ENCODE measurements at regions not wholly inside any gene's neighbourhood (a gene's known extent, or its start where the extent isn't known, plus 50 kb on each side); places are given as distances from the start of the nearest gene placed in this dataset.

GRCh38 chr5:68627001-68627400, 411.4 kb downstream of the PIK3R1 start:
- no peak overlapping the region for H3K4me3 ChIP-seq
- no peaks in the 10 kb centered on the region; the same call in 1 of the 2 replicates for H3K4me1 ChIP-seq (ENCODE audit: insufficient read depth)
- no peaks in the 10 kb centered on the region for H3F3A ChIP-seq (replicated peaks; ENCODE audit: low read depth)
- Mint-ChIP-seq H3K36me3 (ENCODE audit: low read depth) (no peaks in the 10 kb centered on the region), H3K27ac (no peak overlapping the region), H3K27me3 (ENCODE audit: insufficient read depth, low read depth, poor library complexity) (peaks cover 3% of the 10 kb centered on the region), H3K4me1 (peaks cover 7% of the 10 kb centered on the region; the same call in 1 of the 3 replicates), H3K4me3 (no peak overlapping the region), H3K9me3 (no peaks in the 10 kb centered on the region; the same call in 2 of the 3 replicates)
- ATAC-seq (no peak), DNase-seq (ENCODE audit: low spot score) (no peak)
- no peaks in the 10 kb centered on the region for H3K27me3 ChIP-seq (ENCODE audit: insufficient read depth)
- H3K27ac ChIP-seq (ENCODE audit: low read depth), result no peak overlapping the region
- H3K79me2 ChIP-seq (replicated peaks; ENCODE audit: insufficient read depth), result no peaks in the 10 kb centered on the region
- no peaks in the 10 kb centered on the region for H3K9me2 ChIP-seq (ENCODE audit: insufficient read depth)
- H3K4me2 ChIP-seq, result no peak overlapping the region
- H4K20me1 ChIP-seq (replicated peaks; ENCODE audit: insufficient read depth), result no peaks in the 10 kb centered on the region
- no peak for TF ChIP-seq NANOG (IDR thresholded peaks at IDR 0.05; ENCODE audit: borderline replicate concordance)
- TF ChIP-seq JUNB (IDR thresholded peaks at IDR 0.05; ENCODE audit: unreplicated experiment), result no peak
- TF ChIP-seq EZH2phosphoT487 (IDR thresholded peaks at IDR 0.05; ENCODE audit: unreplicated experiment), result no peak
- TF ChIP-seq STAT1 (IDR thresholded peaks at IDR 0.05; ENCODE audit: unreplicated experiment), result no peak
- no peak for TF ChIP-seq CREB1 (CRISPR knock-in tag; IDR thresholded peaks at IDR 0.05; ENCODE audit: low read depth)
- no peak for TF ChIP-seq ZNF331 (CRISPR knock-in tag; IDR thresholded peaks at IDR 0.05; ENCODE audit: low read depth)
- no peak for TF ChIP-seq ZNF462 (CRISPR knock-in tag; IDR thresholded peaks at IDR 0.05)
- no peak for TF ChIP-seq EZH2 (IDR thresholded peaks at IDR 0.05; ENCODE audit: low read depth, unreplicated experiment)
- no peak for TF ChIP-seq CTCF (conservative IDR thresholded peaks at IDR 0.05; ENCODE audit: low read depth in 2 of 2)
- no peak for TF ChIP-seq ZNF114 (CRISPR knock-in tag; IDR thresholded peaks at IDR 0.05)
- H3K36me3 ChIP-seq (ENCODE audit: insufficient read depth), result no peaks in the 10 kb centered on the region
- no peak overlapping the region for H2AFZ ChIP-seq

All from GM23338 (cell line).